ENCODE measurements at regions not wholly inside any gene's neighbourhood (a gene's known extent, or its start where the extent isn't known, plus 50 kb on each side); places are given as distances from the start of the nearest gene placed in this dataset.

DNA sequence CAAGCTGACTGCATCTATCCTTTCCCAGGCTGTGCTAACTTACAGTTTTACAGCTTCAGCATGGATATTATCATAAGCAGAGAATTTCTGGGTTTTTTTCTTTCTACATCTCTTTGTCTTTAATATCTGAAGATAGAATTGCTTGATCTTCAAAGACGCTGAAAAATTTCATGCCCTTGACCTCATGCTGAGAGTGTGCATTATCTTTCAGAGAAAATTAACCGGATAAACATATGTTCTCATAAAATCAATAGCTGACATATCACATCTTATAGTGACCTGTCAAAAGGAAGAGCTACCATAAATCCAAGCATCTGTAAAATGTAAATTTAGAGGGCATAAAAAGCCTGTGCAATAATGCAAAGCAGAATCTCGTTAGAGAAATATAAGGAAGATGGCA lies 1704.1 kb upstream of the FLRT2 start:
- H3K27me3 Mint-ChIP-seq: no peaks in the 10 kb centered on the region
- no peak overlapping the region for H3K27ac Mint-ChIP-seq
- H3K9me3 Mint-ChIP-seq: peaks cover 10% of the 10 kb centered on the region

DNA sequence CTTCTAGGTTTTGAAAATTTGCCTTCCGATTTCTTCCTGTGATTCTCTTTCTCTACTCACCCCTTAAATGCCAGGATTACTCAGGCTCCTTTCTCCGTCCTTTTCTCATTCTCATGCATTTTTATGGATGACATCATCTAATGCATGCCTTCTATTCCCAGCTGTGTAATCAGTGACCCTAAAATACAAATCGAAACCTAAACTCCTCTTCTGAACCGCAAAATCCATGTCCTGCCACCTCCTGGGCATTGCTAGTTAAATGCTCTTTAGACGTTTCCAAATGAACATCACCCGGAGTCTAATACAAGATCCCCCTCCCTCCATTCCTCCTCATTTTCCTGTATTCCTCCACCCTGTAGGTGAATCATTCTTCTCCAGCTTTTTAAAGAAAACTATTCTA lies 1703.1 kb upstream of the FLRT2 start:
- H3K9me3 Mint-ChIP-seq: peaks cover 7% of the 10 kb centered on the region
- no peaks in the 10 kb centered on the region for H3K4me1 Mint-ChIP-seq (ENCODE audit: low read depth)
- no peak overlapping the region for H3K27ac Mint-ChIP-seq
- H3K4me3 Mint-ChIP-seq: no peak overlapping the region
- H3K27me3 Mint-ChIP-seq: no peaks in the 10 kb centered on the region
- no peaks in the 10 kb centered on the region for H3K36me3 Mint-ChIP-seq (ENCODE audit: low read depth)

More for the DNA sequence above, 1704.1 kb upstream of the FLRT2 start:
- Mint-ChIP-seq H3K36me3 (ENCODE audit: low read depth) (no peaks in the 10 kb centered on the region), H3K4me1 (ENCODE audit: low read depth) (no peaks in the 10 kb centered on the region), H3K4me3 (no peak overlapping the region)

- Mint-ChIP-seq H3K4me1 (ENCODE audit: low read depth) (no peaks in the 10 kb centered on the region), H3K27ac (no peak overlapping the region), H3K4me3 (no peak overlapping the region), H3K9me3 (peaks cover 5% of the 10 kb centered on the region), H3K36me3 (ENCODE audit: low read depth) (no peaks in the 10 kb centered on the region), H3K27me3 (no peaks in the 10 kb centered on the region)
Measured at GRCh38 chr14:83827383-83827782, 1702.6 kb upstream of the FLRT2 start.

DNA sequence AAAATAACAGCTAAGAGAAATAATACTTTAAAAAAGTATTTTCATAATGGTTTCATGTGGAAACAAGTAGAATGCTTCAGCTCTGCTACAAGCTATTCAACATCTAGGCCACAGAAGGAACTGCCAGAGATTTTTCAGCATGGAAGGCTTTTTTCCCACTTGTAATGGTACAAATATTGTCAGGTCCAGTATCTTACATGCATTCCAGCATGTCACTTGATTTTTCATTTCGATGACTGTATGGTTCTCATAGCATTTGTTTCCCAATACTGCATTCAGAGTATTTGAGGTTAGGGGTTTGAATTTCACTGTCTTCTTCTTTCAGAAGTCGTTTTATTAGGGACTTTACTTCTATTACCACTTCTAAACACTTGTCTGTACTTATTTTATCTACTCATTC lies 1701.5 kb upstream of the FLRT2 start:
- Mint-ChIP-seq H3K36me3 (ENCODE audit: low read depth) (no peaks in the 10 kb centered on the region), H3K27me3 (no peaks in the 10 kb centered on the region), H3K4me1 (ENCODE audit: low read depth) (no peaks in the 10 kb centered on the region), H3K4me3 (no peak overlapping the region), H3K27ac (no peak overlapping the region), H3K9me3 (peaks cover 3% of the 10 kb centered on the region)

DNA sequence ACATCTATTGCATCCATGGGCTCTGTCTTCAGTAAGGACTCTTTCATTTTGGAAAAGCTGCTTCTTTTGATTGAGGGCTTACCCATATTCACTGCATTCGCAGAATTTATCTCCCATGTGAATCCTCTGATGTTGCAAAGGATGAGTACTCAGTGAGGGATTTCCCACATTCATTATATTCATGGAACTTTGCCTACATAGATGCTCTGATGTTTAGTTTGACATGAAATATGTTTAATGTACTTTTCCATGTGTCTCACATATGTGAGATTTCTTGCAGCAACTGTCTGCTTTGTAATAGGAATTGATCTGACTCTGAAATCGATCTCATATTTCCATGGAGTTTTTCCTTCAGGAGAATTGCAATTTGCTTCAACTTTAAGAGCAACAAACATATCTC lies 1699.6 kb upstream of the FLRT2 start:
- no peaks in the 10 kb centered on the region for H3K27me3 Mint-ChIP-seq

GRCh38 chr14:83838226-83838625 lies 1691.7 kb upstream of the FLRT2 start:
- H3K27ac Mint-ChIP-seq: no peak overlapping the region
- H3K4me1 Mint-ChIP-seq (ENCODE audit: low read depth): no peaks in the 10 kb centered on the region
- H3K27me3 Mint-ChIP-seq: no peaks in the 10 kb centered on the region
- H3K9me3 Mint-ChIP-seq: peaks cover 9% of the 10 kb centered on the region
- no peak overlapping the region for H3K4me3 Mint-ChIP-seq
- no peaks in the 10 kb centered on the region for H3K36me3 Mint-ChIP-seq (ENCODE audit: low read depth)

More for the DNA sequence above, 1699.6 kb upstream of the FLRT2 start:
- no peak overlapping the region for H3K4me3 Mint-ChIP-seq
- H3K9me3 Mint-ChIP-seq: peaks cover 3% of the 10 kb centered on the region
- no peaks in the 10 kb centered on the region for H3K36me3 Mint-ChIP-seq (ENCODE audit: low read depth)
- no peak overlapping the region for H3K27ac Mint-ChIP-seq
- H3K4me1 Mint-ChIP-seq (ENCODE audit: low read depth): no peaks in the 10 kb centered on the region

DNA sequence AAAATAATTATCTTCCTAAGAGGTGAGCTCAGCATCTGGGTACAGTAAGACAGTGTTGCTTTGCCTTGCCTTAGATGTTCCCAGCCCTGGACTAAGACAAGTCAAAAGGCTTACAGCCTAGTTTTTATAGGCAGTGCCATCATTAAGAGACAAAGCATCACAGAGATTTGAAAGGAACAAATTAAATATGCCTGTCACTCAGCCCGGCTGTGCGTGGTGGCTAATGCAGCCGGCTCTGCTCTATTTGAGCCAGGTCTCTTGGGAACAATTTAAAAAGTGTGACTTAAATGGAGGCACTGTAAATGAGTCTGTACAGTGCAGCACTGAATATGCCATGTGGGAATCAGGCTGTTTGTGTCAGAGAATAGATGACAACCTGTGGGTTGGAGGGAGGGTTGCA lies 1687.4 kb upstream of the FLRT2 start:
- Mint-ChIP-seq H3K27me3 (no peaks in the 10 kb centered on the region), H3K27ac (no peak overlapping the region), H3K4me1 (ENCODE audit: low read depth) (no peaks in the 10 kb centered on the region), H3K9me3 (peaks cover 12% of the 10 kb centered on the region), H3K4me3 (no peak overlapping the region), H3K36me3 (ENCODE audit: low read depth) (no peaks in the 10 kb centered on the region)

DNA sequence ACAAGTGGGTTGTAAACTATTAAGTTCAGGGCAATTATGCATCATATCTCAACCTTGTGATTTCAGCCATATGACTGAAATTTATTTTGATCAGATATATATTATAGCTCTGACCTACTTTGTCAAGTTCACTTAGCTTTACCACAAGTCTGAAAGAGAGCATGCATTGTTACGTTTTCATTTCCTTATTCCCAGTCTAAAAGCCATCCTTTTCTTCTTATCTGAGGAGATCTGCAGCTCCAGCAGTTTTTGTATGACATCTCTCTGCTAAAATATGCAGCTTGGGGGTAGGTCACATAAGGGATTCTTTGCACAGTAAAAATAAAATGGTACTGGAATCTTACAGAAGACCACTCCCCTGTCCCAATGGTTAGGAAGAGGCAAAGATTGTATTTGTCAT lies 1682.8 kb upstream of the FLRT2 start:
- no peaks in the 10 kb centered on the region for H3K27me3 Mint-ChIP-seq
- H3K36me3 Mint-ChIP-seq (ENCODE audit: low read depth): no peaks in the 10 kb centered on the region
- peaks cover 4% of the 10 kb centered on the region for H3K9me3 Mint-ChIP-seq
- H3K27ac Mint-ChIP-seq: no peak overlapping the region
- H3K4me3 Mint-ChIP-seq: no peak overlapping the region
- no peaks in the 10 kb centered on the region for H3K4me1 Mint-ChIP-seq (ENCODE audit: low read depth)

GRCh38 chr14:83850092-83850491 lies 1679.9 kb upstream of the FLRT2 start:
- Mint-ChIP-seq H3K4me1 (ENCODE audit: low read depth) (no peaks in the 10 kb centered on the region), H3K36me3 (ENCODE audit: low read depth) (no peaks in the 10 kb centered on the region), H3K9me3 (no peaks in the 10 kb centered on the region), H3K4me3 (no peak overlapping the region), H3K27ac (no peak overlapping the region), H3K27me3 (no peaks in the 10 kb centered on the region)

- no peak overlapping the region for H3K4me3 Mint-ChIP-seq
- H3K4me1 Mint-ChIP-seq (ENCODE audit: low read depth): no peaks in the 10 kb centered on the region
- H3K9me3 Mint-ChIP-seq: peaks cover 20% of the 10 kb centered on the region
- no peaks in the 10 kb centered on the region for H3K36me3 Mint-ChIP-seq (ENCODE audit: low read depth)
- H3K27ac Mint-ChIP-seq: no peak overlapping the region
- no peaks in the 10 kb centered on the region for H3K27me3 Mint-ChIP-seq
Measured at GRCh38 chr14:83856334-83856733, 1673.6 kb upstream of the FLRT2 start.

DNA sequence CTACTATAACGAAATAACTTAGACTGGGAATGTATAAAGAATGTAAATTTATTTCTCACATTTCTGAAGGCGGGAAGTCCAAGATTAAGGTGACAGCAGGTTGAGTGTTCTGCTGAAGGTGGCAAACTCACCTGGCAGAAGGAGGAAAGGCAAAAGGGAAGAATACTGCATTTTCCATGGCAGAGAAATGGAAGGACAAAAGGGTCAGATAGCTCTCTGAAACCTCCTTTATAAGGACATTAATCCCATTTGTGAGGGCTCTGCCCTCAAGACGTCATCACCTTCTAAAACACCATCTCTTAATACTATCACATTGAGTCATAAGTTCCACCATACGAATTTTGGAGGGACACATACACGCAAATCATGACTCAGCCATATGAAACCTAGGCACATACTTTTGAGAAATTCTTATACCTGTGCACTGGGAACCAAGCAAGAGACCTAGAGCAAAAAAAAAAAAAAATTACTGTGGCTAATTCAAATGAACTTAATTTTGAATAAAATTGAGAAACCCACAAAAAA lies 1669.3 kb upstream of the FLRT2 start:
- Mint-ChIP-seq H3K27me3 (no peaks in the 10 kb centered on the region), H3K9me3 (peaks cover 20% of the 10 kb centered on the region), H3K27ac (no peak overlapping the region)

GRCh38 chr14:83863042-83863774 lies 1666.7 kb upstream of the FLRT2 start:
- Mint-ChIP-seq H3K4me3 (no peak overlapping the region), H3K4me1 (ENCODE audit: low read depth) (no peaks in the 10 kb centered on the region), H3K27ac (no peak overlapping the region), H3K9me3 (peaks cover 12% of the 10 kb centered on the region), H3K36me3 (ENCODE audit: low read depth) (no peaks in the 10 kb centered on the region), H3K27me3 (no peaks in the 10 kb centered on the region)

More for the DNA sequence above, 1669.3 kb upstream of the FLRT2 start:
- H3K36me3 Mint-ChIP-seq (ENCODE audit: low read depth): no peaks in the 10 kb centered on the region
- no peak overlapping the region for H3K4me3 Mint-ChIP-seq
- H3K4me1 Mint-ChIP-seq (ENCODE audit: low read depth): no peaks in the 10 kb centered on the region

- Mint-ChIP-seq H3K9me3 (peaks cover 8% of the 10 kb centered on the region), H3K27me3 (no peaks in the 10 kb centered on the region), H3K36me3 (ENCODE audit: low read depth) (no peaks in the 10 kb centered on the region), H3K4me1 (ENCODE audit: low read depth) (no peaks in the 10 kb centered on the region), H3K4me3 (no peak overlapping the region), H3K27ac (no peak overlapping the region)
Measured at GRCh38 chr14:83864106-83864505, 1665.8 kb upstream of the FLRT2 start.

DNA sequence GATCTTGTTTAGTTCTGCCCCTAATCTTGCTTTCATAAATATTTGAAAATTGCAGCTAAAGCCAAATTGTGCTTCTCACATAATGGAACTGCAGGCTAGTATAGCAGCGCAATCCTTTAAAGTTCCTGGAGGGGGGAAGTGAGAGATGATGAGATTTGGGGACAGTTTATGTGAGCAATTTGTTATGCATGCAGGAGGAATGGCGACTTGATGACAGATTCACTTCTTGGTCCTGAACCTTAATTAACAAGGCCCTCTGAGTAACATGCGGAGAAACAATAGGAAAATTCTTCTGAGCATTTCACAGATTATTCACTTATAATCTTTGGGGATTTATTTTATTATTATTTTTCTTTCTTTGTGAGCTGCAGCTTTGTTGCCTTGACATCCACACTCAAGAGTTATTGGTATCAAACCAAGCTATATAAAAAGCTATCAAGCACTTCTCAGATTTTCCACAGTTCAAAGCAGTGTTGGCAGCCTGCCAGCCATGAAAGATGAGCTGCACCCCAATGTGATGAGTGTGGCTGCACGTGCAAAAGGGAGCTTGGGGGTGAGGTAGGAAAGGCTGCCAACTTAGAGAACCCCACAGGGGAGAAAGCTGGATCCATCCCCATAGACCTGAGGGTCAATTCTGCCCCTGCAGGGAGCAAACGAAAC lies 1662.2 kb upstream of the FLRT2 start:
- Mint-ChIP-seq H3K4me1 (ENCODE audit: low read depth) (no peaks in the 10 kb centered on the region), H3K27ac (no peak overlapping the region), H3K27me3 (no peaks in the 10 kb centered on the region), H3K4me3 (no peak overlapping the region), H3K36me3 (ENCODE audit: low read depth) (no peaks in the 10 kb centered on the region), H3K9me3 (no peaks in the 10 kb centered on the region)

- Mint-ChIP-seq H3K36me3 (ENCODE audit: low read depth) (no peaks in the 10 kb centered on the region), H3K27ac (no peak overlapping the region), H3K9me3 (peaks cover 6% of the 10 kb centered on the region), H3K4me1 (ENCODE audit: low read depth) (no peaks in the 10 kb centered on the region), H3K4me3 (no peak overlapping the region), H3K27me3 (no peaks in the 10 kb centered on the region)
Measured at GRCh38 chr14:83870546-83871270, 1659.2 kb upstream of the FLRT2 start.

Data from stimulated activated naive CD8-positive, alpha-beta T cell treated with anti-CD3 and anti-CD28 coated beads, Interleukin-15, Interleukin-2, amounts not matched to agents 100 ng/mL and 50 ng/mL, for 24 hours (primary cell).